Hepatocyte (in vitro differentiated cells): ENCODE measurements at regions not wholly inside any gene's neighbourhood (a gene's known extent, or its start where the extent isn't known, plus 50 kb on each side); places are given as distances from the start of the nearest gene placed in this dataset.
A peak's percentile ranks its signal among the peaks of the same experiment; 100 is the strongest.

Experiments used
- DNase-seq: peaks from one replicate; pipeline ENCODE4 v3.0.0-alpha.2; 2016; ENCODE audit warnings: low spot score
- H2AFZ ChIP-seq: fragments of 200-600 bp; sonication (generic); 2 replicates; pipeline ENCODE4 v1.6.0; 2016; ENCODE audit warnings: antibody characterized with exemption, mild to moderate bottlenecking
- H3K27ac ChIP-seq: fragments of 200-600 bp; sonication (generic); 2 replicates; pipeline ENCODE4 v1.5.1; 2016; ENCODE audit warnings: mild to moderate bottlenecking
- H3K27me3 ChIP-seq: fragments of 200-600 bp; sonication (generic); 2 replicates; pipeline ENCODE4 v1.6.1; 2016
- H3K36me3 ChIP-seq: fragments of 200-600 bp; sonication (generic); replicated peaks from 2 replicates; pipeline ENCODE4 v1.5.1; 2016; ENCODE audit warnings: low read depth; ENCODE audit not compliant: insufficient read depth
- H3K4me1 ChIP-seq: fragments of 200-600 bp; sonication (generic); 2 replicates; pipeline ENCODE4 v1.5.1; 2016; ENCODE audit warnings: mild to moderate bottlenecking, moderate library complexity; ENCODE audit not compliant: insufficient read depth
- H3K4me2 ChIP-seq: fragments of 200-600 bp; sonication (generic); 2 replicates; pipeline ENCODE4 v1.6.0; 2016
- H3K4me3 ChIP-seq: fragments of 200-600 bp; sonication (generic); 2 replicates; pipeline ENCODE4 v1.5.1; 2016; ENCODE audit warnings: mild to moderate bottlenecking
- H3K79me2 ChIP-seq: fragments of 200-600 bp; sonication (generic); 2 replicates; pipeline ENCODE4 v1.6.0; 2017; ENCODE audit warnings: mild to moderate bottlenecking
- H3K9me2 ChIP-seq: fragments of 200-600 bp; sonication (generic); replicated peaks from 2 replicates; pipeline ENCODE4 v1.6.0; 2017; ENCODE audit warnings: mild to moderate bottlenecking; ENCODE audit not compliant: insufficient read depth
- H3K9me3 ChIP-seq: fragments of 200-600 bp; sonication (generic); 2 replicates; pipeline ENCODE4 v1.5.1; 2016; ENCODE audit warnings: low read depth, mild to moderate bottlenecking
- H4K20me1 ChIP-seq: fragments of 200-600 bp; sonication (generic); 2 replicates; pipeline ENCODE4 v1.6.0; 2016; ENCODE audit warnings: mild to moderate bottlenecking; ENCODE audit not compliant: insufficient read depth, poor library complexity, severe bottlenecking
- CTCF ChIP-seq: fragments of 200-600 bp; sonication (generic); IDR thresholded peaks from 2 replicates; pipeline ENCODE4 v1.5.1; 2016; ENCODE audit warnings: antibody characterized with exemption, mild to moderate bottlenecking; ENCODE audit not compliant: poor library complexity
- EZH2 ChIP-seq: fragments of 200-600 bp; sonication (generic); IDR thresholded peaks from 2 replicates; pipeline ENCODE4 v1.6.1; 2016; ENCODE audit warnings: antibody characterized with exemption, mild to moderate bottlenecking, borderline replicate concordance
- EZH2phosphoT487 ChIP-seq: fragments of 200-600 bp; sonication (generic); IDR thresholded peaks from one replicate; pipeline ENCODE4 v1.6.1; 2018; ENCODE audit warnings: antibody characterized with exemption, mild to moderate bottlenecking, low read depth, moderate library complexity; ENCODE audit not compliant: unreplicated experiment, severe bottlenecking
- WGBS: methylation state at CpG from one replicate; pipeline ENCODE4 v1.1.6; 2016; ENCODE audit warnings: low lambda C conversion rate; ENCODE audit errors: missing lambda C conversion rate; 5-methylcytosine and 5-hydroxymethylcytosine counted together

GRCh38 chr10:21032587-21033319 lies 135.6 kb upstream of the NEBL start:
- 77% methylated on average over 12 of the region's 12 CpGs for WGBS
- H3K9me2 ChIP-seq, result no peaks in the 10 kb centered on the region
- no peak for DNase-seq
- H2AFZ ChIP-seq, result no peak overlapping the region
- H3K4me1 ChIP-seq, result no peaks in the 10 kb centered on the region
- no peak overlapping the region for H3K4me2 ChIP-seq
- H3K27ac ChIP-seq, result no peak overlapping the region
- H4K20me1 ChIP-seq, result no peaks in the 10 kb centered on the region
- no peaks in the 10 kb centered on the region for H3K79me2 ChIP-seq
- H3K27me3 ChIP-seq, result no peaks in the 10 kb centered on the region
- no peaks in the 10 kb centered on the region for H3K36me3 ChIP-seq
- no peak overlapping the region for H3K4me3 ChIP-seq
- H3K9me3 ChIP-seq, result no peaks in the 10 kb centered on the region
- TF ChIP-seq EZH2 (no peak), CTCF (no peak), EZH2phosphoT487 (no peak)

GRCh38 chr10:21031232-21031795 lies 134.2 kb upstream of the NEBL start:
- TF ChIP-seq EZH2phosphoT487 (no peak), EZH2 (no peak), CTCF (no peak)
- peak; percentile 6 for DNase-seq
- 78% methylated on average over 7 of the region's 7 CpGs for WGBS
- Histone ChIP-seq H3K27me3 (no peaks in the 10 kb centered on the region), H3K9me2 (no peaks in the 10 kb centered on the region), H3K79me2 (no peaks in the 10 kb centered on the region), H3K9me3 (no peaks in the 10 kb centered on the region), H2AFZ (no peak overlapping the region), H3K4me3 (no peak overlapping the region), H4K20me1 (no peaks in the 10 kb centered on the region), H3K27ac (no peak overlapping the region), H3K4me1 (no peaks in the 10 kb centered on the region), H3K36me3 (no peaks in the 10 kb centered on the region), H3K4me2 (no peak overlapping the region)

- Histone ChIP-seq H2AFZ (no peak overlapping the region), H3K79me2 (no peaks in the 10 kb centered on the region), H3K27ac (no peak overlapping the region), H4K20me1 (no peaks in the 10 kb centered on the region), H3K4me3 (no peak overlapping the region), H3K9me3 (no peaks in the 10 kb centered on the region), H3K27me3 (no peaks in the 10 kb centered on the region), H3K9me2 (no peaks in the 10 kb centered on the region), H3K36me3 (no peaks in the 10 kb centered on the region), H3K4me2 (no peak overlapping the region), H3K4me1 (no peaks in the 10 kb centered on the region)
- TF ChIP-seq EZH2 (no peak), CTCF (no peak), EZH2phosphoT487 (no peak)
- DNase-seq, result no peak
- 94% methylated on average over 10 of the region's 10 CpGs for WGBS
These were observed 133.0 kb upstream of the NEBL start for GRCh38 chr10:21030091-21030490.
